Left cardiac atrium (tissue), 4 donors: ENCODE measurements at regions not wholly inside any gene's neighbourhood (a gene's known extent, or its start where the extent isn't known, plus 50 kb on each side); places are given as distances from the start of the nearest gene placed in this dataset.
"Not testable (repeated sequence)": the region's sequence is repeated elsewhere in the genome, so short reads cannot be mapped to it uniquely, and the experiment has no call there.

Experiments
- ATAC-seq, 2 donors: fragments of 200-7000 bp; cut with Tn5 transposase; one replicate each; pipeline ENCODE4 v1.9.1; 2020; ENCODE audit warnings: mild to moderate bottlenecking in 2 of 2, moderate library complexity in 2 of 2
- DNase-seq: peaks from one replicate; pipeline ENCODE4 v3.0.0-alpha.2; 2020
- intact Hi-C, 2 donors: fragments of 100-400 bp; cut with DNase I; formaldehyde crosslinking; loops; one replicate each; pipeline versions ENCODE4 v1.14.1 to v1.15.1; 2022 to 2023
- donor health status: DM: no; HTN: yes; CAD: no.
- donor health status: DM: no; HTN: yes; CAD: no; lungs with severe emphysema.
- donor health status: DM: yes; HTN: yes; CAD: no.
- donor health status: Dilated cardiomyopathy.

DNA sequence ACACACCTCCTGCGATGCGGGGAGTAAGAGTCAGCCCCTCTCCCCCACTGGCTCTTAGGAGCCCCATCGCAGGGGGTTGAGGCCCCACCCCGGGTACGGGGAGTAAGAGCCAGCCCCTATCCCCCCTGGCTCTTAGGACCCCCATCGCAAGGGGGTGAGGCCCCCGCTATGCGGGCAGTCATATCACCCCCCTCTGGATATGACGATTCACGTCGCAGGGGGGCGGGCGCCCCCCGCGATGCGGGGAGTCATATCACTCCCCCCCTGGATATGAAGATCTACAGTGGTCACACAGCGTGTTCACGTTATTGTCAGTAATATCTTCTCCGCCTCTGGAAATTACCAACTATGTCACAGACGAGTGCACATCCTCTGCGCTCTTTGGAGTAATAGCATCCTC is 61.1 kb downstream of the DEFB131A start:
- intact Hi-C loops, DNase-seq, ATAC-seq: not testable (repeated sequence)

DNA sequence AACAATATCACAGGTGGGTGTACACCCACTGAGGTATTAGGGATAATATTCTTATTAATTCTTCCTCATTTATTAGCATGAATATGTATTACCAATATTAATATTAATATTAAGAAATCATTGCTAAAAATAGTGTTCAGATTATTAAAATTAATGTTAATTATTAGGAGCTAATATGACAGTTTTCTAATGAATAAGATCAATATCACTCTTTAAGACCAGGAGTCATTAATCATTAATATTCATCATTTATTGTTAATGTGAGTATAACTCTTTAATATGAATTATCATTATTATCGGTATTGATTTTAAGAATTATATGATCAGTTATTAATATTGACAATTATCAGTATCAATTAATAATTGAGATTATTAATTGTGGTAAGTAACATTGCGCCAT is 62.5 kb downstream of the DEFB131A start:
- ATAC-seq, DNase-seq, intact Hi-C loops: not testable (repeated sequence)

DNA sequence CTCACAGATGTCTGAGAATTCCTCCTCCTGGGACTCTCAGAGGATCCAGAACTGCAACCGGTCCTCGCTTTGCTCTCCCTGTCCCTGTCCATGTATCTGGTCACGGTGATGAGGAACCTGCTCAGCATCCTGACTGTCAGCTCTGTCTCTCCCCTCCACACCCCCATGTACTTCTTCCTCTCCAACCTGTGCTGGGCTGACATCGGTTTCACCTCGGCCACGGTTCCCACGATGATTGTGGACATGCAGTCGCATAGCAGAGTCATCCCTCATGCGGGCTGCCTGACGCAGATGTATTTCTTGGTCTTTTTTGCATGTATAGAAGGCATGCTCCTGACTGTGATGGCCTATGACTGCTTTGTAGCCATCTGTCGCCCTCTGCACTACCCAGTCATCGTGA is 68.7 kb downstream of the DEFB131A start:
- intact Hi-C loops, ATAC-seq, DNase-seq: not testable (repeated sequence)

DNA sequence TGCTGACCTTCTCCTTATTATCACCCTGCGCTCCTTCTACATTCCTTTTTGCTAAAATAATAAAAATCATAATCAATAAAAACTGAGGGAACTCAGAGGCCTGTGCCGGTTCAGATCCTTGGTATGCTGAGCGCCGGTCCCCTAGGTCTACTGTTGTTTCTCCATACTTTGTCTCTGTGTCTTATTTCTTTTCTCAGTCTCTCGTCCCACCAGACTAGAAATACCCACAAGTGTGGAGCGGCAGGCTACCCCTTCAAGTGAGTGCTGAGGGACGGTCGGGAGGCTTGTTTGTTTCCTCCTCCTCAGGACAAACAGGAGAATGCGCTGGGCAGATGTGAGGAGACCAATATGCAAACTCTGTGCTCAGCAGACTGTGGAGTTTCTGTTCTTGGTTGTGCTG is 75.4 kb downstream of the DEFB131A start:
- DNase-seq, ATAC-seq, intact Hi-C loops: not testable (repeated sequence)

DNA sequence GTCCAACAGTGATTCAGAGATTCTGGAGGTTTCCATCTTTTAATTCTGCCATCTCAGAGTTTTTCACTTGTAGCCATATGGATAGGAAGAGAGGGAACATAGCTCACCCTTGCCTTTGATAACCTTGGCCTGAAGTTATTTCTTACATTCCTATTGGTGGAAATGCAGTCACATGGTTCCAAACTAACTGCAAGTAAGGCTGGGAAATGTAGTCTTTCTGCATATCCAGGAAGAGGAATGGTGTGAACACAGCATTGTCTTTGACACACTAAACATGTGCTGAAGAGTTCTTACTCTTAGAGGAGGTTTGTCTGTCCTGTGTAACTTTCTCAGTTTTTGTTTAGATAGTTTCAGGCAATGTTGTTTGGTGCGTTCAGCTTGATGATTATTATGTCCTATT is 78.7 kb downstream of the DEFB131A start:
- DNase-seq, ATAC-seq, intact Hi-C loops: not testable (repeated sequence)

DNA sequence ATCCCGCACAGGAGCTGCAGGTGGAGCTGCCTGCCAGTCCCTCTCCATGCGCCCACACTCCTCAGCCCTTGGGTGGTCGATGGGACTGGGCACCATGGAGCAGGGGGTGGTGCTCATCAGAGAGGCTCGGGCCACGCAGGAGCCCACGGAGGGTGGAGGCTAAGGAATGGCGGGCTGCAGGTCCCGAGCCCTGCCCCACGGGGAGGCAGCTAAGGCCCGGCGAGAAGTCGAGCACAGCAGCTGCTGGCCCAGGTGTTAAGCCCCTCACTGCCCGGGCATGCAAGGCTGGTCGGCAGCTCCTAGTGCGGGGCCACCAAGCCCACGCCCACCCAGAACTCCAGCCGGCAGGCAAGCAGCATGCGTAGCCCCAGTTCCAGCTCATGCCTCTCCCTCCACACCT is 80.2 kb downstream of the DEFB131A start:
- ATAC-seq, intact Hi-C loops, DNase-seq: not testable (repeated sequence)

DNA sequence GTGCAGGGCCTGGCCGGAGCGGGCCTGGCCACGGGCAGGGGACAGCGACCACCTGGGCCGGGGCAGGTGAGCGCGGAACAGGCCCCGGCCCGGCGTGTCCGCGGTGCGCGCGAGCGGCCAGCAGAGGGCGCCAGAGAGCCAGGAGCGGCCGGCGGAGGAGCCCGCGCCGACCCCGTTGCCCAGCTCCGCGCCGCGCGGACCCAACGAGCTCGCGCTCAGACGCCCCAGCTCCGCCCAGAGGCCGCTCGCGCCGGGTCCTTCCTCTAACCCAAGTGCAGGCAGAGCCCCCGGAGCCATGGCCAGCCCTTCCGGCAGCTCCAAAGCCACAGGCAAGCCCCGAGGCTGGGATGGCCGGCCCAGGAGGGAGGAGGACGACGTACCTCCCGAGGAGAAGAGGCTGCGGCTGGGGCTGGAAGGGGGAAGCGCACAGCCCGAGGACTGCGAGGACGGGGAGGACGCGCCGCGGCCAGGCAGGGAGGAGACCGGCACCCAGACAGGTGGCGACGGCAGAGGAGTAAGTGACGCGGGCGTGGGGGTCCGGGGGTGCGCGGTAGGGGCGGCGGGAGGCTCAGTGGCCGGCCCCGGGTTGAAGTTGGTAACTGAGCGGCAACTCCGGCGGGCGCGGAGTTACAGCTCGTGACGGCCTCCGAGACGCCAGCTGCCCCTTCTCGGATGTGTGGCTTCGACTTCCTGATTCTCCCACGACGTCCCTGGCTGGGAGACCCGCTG is 88.1 kb downstream of the DEFB131A start:
- DNase-seq: peak; percentile 89
- peak; percentile 40 to 53 for ATAC-seq
- intact Hi-C loops: loop anchor here in 1 of 2 donors (10.0 kb wide), 1 partner anchor 123 kb away; no protein-coding TSS in a partner anchor

DNA sequence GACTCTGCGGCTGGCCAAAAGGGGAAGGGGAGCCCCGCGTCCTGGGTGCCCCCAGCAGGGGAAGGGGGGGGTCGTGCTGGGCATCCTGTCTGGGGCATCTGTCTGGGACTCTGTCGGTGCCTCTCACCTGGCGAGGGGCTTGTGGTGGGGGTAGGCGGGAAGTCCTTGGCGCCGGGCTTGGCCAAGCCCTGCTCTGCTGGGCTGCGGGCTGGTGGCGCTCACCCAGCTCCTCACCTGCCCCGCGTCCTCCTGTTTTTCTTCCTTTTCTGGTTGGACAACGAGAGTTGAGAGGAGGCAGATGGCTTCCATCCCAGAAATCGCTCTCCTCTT is 88.6 kb downstream of the DEFB131A start:
- intact Hi-C loops: loop anchor here in 1 of 2 donors (10.0 kb wide), 1 partner anchor 122 kb away; no protein-coding TSS in a partner anchor
- not testable (repeated sequence) for DNase-seq, ATAC-seq

DNA sequence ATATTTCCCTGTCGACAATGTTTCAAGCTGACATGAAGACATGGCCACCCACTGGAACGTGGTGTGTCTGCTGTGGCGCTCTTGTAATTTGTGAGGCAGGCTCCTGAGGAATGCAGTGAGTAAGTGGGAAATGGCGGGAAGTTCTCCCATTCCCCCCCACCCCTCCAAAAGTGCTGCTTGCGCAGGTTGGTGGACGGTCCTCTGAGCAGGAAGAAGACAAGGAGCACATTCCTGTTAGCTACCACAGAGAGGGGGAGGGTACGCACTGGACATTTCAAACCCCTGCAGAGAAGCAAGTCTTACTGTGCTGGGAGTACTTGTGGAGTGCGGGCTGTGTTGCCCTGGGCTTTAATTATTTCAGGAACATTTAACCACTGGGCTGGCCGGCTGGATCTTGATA is 92.9 kb downstream of the DEFB131A start:
- not testable (repeated sequence) for ATAC-seq, DNase-seq
- intact Hi-C loops: loop anchor here in 1 of 2 donors (10.0 kb wide), 1 partner anchor 118 kb away; no protein-coding TSS in a partner anchor

DNA sequence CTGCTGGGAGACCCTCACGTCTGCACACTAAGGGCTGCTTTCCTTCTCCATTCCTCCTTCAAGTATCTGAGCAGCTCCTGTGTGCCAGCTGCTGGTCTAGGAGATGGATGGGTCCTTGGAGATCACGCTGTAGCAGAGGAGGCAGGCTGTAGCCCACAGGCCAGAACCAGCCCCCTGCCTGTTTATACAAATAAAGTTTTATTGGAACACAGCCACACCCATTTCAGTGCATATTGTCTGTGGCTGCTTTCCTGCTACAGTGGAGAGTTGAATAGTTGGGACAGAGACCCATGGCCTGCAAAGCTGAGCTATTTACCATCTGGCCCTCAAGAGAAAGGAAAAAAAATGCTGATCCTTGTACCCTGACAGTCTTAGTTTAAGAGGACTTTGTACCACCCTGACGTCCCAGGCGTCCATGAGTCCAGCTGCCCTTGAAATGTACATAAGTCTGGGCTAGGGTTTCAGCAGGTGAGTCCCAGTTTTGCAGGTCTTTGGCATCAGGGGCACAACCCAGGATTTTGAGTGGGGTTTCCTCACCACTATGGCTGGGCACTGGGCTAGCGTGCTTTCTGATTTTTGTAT is 95.8 kb downstream of the DEFB131A start:
- ATAC-seq, DNase-seq: not testable (repeated sequence)
- intact Hi-C loops: loop anchor here in 1 of 2 donors (10.0 kb wide), 1 partner anchor 115 kb away; no protein-coding TSS in a partner anchor

DNA sequence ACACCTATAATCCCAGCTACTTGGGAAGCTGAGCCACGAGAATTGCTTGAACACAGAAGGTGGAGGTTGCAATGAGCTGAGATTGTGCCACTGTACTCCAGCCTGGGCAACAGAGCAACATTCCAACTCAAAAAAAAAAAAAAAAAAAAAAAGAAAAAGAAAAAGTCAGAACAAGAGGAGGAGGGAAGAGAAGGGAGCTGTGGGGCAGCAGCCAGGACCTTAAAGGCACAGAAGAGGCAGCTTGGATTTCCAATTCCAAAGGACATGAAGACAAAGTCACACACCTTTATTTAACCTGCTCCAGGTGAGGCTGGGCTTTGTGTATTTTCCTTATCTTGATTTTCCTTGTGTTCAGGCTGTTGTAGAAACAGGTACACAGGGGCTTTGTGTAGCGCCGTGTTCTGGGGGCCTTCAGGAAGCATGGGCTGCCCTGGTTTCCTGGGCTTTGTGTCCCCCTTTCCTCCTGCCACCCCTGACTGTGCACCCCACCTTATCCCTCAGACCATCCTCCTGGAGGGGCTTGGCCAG is 97.2 kb downstream of the DEFB131A start:
- ATAC-seq, DNase-seq, intact Hi-C loops: not testable (repeated sequence)

DNA sequence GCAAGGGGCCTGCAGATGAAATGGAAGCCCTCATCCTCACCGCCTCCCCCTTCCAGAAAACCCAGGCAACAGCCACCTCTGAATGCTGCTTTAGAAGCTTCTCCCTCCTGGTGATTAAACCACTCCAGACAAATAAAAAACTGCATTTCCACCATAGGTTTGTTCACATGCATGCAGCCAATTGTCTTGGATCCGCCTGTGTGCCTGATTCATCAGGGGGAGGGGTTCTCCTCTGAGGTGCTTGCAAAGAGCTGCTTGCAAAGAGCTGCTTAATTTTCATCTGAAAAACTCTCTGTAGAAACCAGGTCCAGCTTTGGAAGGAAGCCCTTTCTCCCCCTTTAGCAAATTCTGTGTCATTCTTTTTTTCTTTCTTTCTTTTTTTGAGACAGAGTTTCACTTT is 100.6 kb downstream of the DEFB131A start:
- DNase-seq, ATAC-seq, intact Hi-C loops: not testable (repeated sequence)

DNA sequence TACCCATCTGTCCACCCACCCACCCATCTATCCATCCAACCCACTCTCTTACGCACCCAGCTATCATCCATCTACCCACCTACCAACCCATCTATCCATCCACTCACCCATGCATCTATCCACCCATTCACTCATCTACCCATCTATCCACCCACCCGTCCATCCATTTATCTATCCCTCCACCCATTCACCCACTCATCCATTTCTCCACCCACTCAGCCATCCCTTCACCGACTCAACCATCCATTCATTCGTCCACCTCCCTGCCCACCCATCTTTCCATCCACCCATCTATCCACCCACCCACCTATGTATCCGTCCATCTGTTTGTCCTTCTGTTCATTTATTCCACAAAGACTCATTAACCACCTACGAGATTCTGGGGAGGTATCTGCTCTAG is 103.3 kb downstream of the DEFB131A start:
- ATAC-seq, DNase-seq, intact Hi-C loops: not testable (repeated sequence)

DNA sequence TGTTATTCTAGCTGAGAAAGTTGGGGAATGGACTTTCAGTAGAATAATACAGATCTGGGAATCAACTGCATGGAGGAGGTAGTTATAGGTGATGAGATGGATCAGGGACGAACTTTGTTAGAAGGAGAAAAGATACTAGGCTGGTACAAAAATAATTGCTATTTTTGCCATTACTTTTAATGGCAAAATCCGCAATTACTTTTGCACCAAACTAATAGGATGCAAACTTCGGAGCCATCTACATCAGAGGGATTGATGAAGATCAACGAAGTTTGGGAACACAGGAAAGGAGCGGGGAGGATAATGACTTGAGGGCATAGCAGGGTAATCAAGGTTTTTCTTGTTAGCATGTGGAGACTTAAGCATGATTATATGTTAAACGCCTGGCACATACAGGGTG is 111.9 kb downstream of the DEFB131A start:
- intact Hi-C loops, DNase-seq, ATAC-seq: not testable (repeated sequence)

DNA sequence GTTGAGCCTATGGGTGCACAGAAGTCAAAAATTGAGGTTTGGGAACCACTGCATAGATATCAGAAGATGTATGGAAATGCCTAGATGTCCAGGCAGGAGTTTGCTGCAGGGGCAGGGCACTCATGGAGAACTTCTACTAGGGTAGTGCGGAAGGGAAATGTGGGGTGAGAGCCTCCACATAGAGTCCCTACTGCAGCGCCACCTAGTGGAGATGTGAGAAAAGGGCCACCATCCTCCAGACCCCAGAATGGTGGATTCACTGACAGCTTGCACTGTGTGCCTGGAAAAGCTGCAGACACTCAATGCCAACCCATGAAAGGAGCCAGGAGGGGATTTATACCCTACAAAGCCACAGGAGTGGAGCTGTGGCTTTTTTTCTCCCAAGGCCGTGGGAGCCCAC is 133.7 kb downstream of the DEFB131A start:
- DNase-seq, intact Hi-C loops, ATAC-seq: not testable (repeated sequence)

DNA sequence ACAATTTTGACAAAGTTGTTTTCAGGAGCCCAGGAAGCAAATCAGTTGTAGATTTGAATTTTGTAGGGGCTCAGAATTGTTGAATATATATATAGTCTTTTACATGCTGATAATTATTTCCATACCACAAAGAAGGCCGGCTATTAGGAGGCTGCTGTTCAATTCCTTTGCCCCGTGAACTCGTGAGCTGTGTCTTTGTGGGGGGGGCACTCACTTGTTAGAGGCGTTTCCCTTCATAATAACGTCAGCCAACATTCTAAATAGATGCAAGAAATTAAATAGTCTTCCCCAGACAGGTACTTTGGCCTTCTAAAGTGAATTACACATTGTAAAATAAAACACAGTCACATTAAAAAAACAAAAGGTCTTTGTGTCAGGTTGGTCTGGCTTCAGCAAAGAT is 138.7 kb downstream of the DEFB131A start:
- ATAC-seq, intact Hi-C loops, DNase-seq: not testable (repeated sequence)

DNA sequence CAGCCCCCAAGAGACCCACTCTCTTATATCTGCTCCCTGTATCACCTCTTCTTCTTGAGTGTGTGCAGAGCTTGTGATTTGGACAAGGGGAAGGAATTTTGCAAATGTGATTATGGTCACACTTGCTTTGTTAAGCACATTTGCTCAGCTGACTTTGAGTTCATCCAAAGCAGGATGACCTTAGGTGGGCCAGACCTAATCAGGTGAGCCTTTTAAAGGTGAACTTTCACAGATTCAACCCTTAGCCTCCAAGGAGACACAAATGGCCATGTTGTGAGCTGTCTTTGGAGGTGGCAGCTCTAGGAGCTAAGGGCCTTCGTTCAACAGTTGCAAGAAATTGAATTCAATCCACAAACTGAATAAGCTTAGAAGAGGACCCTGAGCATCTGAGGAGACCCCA is 147.8 kb downstream of the DEFB131A start:
- no peak for ATAC-seq
- intact Hi-C loops: no loop called here
- DNase-seq: no peak

DNA sequence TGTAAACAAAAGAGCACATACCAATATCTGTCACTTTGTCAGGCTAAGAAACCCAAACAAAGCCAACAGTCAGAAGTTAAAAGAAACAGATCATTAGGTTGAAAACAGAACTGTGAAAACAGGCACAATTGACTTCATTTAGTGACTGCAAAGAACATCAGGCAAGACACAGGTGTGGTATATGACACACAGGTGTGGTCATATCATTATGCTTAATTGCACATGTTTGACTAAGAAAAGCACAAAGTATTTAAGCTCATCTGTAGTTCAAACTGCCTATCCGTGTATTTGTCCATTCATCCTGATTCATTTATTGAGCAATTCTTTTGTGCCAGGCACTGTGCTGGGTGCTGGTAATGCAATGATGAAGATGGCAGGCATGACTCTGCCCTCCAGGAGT is 150.7 kb downstream of the DEFB131A start:
- ATAC-seq (no peak), DNase-seq (no peak)
- intact Hi-C loops: no loop called here

DNA sequence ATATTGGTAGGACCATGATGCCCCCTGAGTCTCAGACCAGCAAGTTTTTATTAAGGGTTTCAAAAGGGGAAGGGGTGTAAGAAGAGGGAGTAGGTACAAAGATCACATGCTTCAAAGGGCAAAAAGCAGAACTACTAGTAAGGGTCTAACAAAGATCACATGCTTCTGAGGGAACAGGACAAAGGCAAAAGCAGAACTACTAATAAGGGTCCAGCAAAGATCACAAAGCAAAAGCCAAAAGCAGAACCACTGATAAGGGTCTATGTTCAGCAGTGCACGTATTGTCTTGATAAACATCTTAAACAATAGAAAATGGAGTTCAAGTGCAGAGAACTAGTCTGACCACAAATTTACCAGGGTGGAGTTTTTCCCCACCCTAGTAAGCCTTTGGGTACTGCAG is 151.3 kb downstream of the DEFB131A start:
- intact Hi-C loops, ATAC-seq, DNase-seq: not testable (repeated sequence)

DNA sequence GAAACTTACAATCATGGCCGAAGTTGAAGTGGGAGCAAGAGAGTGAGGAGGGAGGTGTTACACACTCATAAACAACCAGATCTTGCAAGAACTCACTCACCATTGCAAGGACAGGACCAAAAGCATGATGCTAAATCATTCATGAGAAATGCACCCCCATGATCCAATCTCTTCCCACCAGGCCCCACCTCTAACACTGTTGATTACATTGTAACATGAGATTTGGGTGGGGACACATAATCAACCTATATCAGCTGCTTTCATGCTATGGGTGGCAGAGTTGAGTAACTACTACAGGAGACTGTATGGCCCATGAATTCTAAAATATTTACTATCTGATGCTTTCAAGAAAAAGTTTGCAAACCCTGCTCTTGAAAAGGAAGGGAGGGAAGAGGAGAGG is 155.1 kb downstream of the DEFB131A start:
- no peak for DNase-seq
- ATAC-seq: no peak
- intact Hi-C loops: no loop called here
